ENCODE measurements at regions not wholly inside any gene's neighbourhood (a gene's known extent, or its start where the extent isn't known, plus 50 kb on each side); places are given as distances from the start of the nearest gene placed in this dataset.

- TF ChIP-seq CTCF (IDR thresholded peaks at IDR 0.05) (no peak), POLR2A (IDR thresholded peaks at IDR 0.05) (no peak)
Observed at GRCh38 chr1:187563191-187563590, 734.4 kb downstream of the PLA2G4A start.

Data from sigmoid colon (tissue), 3 donors.